Left lobe of liver (tissue), 2 donors: ENCODE measurements at regions not wholly inside any gene's neighbourhood (a gene's known extent, or its start where the extent isn't known, plus 50 kb on each side); places are given as distances from the start of the nearest gene placed in this dataset.
"Not testable (repeated sequence)": the region's sequence is repeated elsewhere in the genome, so short reads cannot be mapped to it uniquely, and the experiment has no call there.

Source experiments
- ATAC-seq: fragments of 200-7000 bp; cut with Tn5 transposase; one replicate; pipeline ENCODE4 v1.9.1; 2020; ENCODE audit warnings: mild to moderate bottlenecking, moderate library complexity
- DNase-seq: peaks from one replicate; pipeline ENCODE4 v3.0.0-alpha.2; 2020; ENCODE audit warnings: low spot score
- donor health status: DM: no; HTN: no; CAD: no; lungs with moderate emphysema.
- donor health status: DM: no; HTN: yes; CAD: no.

- ATAC-seq (no peak), DNase-seq (no peak)
Observed at GRCh38 chr9:108269371-108269770, 586.4 kb downstream of the ACTL7B start.

DNA sequence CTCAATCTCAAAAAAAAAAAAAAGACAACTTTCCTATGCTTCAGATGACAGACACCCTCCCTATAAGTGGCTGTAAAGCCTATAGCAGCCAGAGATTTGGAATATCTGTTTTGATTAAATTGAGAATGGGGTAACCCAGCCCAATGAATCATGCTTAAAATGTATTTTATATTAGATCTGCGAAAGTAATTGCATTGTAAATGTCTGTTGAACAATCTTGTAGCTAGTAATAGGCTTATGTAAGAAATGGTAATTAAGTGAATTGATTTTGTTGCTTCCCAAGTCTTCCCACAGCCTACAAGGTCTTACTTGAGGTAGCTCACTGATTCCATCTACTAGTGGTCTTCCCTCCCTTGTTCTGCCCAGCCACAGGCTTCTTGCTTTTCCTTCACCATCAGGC, 590.7 kb downstream of the ACTL7B start:
- ATAC-seq (no peak), DNase-seq (no peak)

DNA sequence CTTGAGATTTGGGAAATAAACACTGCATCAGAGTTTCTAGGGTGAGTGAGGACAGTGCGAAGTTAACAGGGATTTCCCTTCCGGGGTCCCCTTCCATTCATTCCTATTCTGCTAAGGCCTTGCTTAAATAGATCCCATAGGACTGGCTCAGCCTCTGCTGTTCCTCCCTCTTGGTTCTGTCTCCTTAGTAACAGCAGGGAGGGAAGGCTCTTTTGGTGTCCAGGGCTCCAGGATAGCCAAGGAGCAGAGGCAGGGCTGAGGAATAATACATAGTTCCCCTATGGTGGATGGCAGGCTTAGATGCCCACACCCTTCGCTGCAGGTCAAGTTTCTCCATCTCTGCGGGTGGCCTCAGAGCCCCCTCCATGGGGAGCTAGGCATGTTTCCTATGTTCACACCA, 591.7 kb downstream of the ACTL7B start:
- DNase-seq (no peak), ATAC-seq (no peak)

GRCh38 chr9:108262836-108263235, 593.0 kb downstream of the ACTL7B start:
- DNase-seq (no peak), ATAC-seq (no peak)

DNA sequence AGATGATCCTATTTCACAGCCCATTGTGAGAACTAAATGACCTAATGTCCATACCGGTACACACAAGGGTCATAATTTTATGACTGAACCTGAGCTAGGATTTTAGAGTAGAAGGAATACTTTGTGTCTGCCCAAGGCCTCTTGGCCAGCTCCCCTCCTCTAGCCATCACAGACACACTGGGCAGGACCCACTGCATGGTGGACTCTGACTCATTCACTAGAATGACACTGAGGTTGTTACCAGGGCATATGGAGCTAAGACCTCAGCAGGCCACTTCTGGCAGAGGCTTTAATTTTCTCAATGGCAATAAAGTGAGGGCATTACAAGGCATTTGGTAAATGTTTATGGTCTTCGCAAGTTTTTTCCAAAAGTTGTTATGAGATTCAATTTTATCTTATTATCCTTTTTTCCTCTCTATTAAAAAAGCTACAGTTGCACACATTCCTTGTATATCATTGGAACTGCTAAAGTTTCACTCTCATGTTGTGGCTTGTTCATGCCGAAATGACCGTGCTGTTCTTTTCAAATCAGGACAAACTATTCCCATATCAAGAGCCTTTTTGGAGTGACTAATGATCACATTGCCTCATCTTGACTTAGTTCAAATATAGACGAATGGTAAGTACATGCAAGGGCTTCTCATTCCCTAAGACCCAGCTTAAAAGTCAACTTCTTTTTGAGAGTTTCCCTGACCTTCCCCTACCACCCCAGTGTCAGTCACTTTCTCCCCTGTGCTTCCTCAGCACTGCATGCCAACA, 595.7 kb downstream of the ACTL7B start:
- DNase-seq (no peak), ATAC-seq (no peak)

GRCh38 chr9:108258640-108259039, 597.1 kb downstream of the ACTL7B start:
- no peak for ATAC-seq
- no peak for DNase-seq

DNA sequence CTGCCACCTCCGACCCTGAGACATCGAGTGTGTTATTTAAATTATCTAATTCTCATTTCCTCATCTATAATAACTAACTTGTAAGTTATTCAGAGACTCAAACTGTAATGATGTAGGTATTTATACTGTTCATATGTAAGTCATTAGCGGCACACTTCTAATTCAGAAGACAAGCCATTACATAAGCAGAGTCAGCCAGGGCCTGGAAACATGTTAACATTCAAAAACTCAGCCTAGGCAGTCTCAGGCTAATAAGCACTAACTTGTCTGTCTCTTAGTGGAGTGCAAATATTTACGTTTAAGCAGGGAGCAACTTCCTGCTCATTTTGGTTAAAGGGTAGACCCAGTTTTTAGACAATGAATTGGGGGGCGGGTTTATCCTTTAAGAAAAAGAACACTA, 598.4 kb downstream of the ACTL7B start:
- no peak for DNase-seq
- no peak for ATAC-seq

- DNase-seq (no peak), ATAC-seq (no peak)
Observed at GRCh38 chr9:108254236-108254635, 601.5 kb downstream of the ACTL7B start.

DNA sequence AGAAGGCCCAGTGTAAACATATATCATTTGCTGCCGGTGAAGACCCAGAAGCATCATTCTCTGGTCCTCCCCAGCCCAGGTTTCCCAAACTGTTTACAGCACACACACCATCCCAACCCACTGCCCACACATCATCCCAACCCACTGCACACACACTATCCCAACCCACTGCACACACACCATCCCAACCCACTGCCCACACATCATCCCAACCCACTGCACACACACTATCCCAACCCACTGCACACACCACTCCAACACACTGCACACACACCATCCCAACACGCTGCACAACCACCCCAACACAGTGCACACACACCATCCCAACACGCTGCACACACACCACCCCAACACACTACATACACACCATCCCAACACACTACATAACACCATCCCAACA, 608.4 kb downstream of the ACTL7B start:
- DNase-seq, ATAC-seq: not testable (repeated sequence)

DNA sequence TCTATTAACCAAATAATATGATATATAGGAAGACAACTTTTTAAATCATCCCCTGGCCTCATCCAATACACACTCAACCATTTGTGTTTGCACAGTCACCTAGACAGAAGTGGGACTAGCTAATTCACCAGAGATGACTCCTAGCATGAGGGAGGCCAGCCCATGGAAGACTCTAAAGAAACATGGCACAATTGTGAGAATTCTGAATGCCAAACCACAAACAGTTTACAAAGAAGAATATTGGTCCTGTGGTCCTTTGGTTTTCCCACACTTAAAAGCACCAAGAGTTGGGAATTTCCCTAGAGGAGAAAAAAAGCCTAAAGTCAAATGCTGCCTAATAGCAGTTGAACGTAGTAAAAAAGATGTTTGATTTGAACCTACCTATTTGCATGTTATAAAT, 609.9 kb downstream of the ACTL7B start:
- ATAC-seq = no peak

GRCh38 chr9:108245331-108245730, 610.5 kb downstream of the ACTL7B start:
- no peak for ATAC-seq

More for the DNA sequence above, 609.9 kb downstream of the ACTL7B start:
- DNase-seq = no peak

DNA sequence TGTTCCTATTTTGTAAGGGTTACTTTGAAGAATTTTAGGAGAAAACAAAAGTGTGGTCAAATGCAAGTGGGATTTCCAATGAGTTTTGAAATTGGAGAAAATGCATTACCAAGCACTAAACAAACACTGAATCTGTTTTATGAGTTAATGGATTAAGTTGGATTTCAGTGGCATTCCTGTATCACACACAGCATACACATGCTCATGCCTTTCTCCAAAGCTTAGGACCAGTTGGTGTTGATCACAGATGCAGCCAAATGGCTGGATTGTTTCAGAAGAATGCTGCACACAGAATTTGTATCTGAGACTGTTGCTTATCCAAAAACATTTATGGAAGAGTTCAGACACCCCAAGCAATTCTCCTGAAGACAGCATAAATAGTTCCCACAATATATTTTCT, 611.1 kb downstream of the ACTL7B start:
- ATAC-seq (no peak), DNase-seq (no peak)

More at GRCh38 chr9:108245331-108245730, 610.5 kb downstream of the ACTL7B start:
- no peak for DNase-seq

- DNase-seq = no peak
- no peak for ATAC-seq
Observed at GRCh38 chr9:108241384-108242073, 614.3 kb downstream of the ACTL7B start.

- no peak for ATAC-seq
- DNase-seq = no peak
Observed at GRCh38 chr9:108239696-108240321, 616.0 kb downstream of the ACTL7B start.

DNA sequence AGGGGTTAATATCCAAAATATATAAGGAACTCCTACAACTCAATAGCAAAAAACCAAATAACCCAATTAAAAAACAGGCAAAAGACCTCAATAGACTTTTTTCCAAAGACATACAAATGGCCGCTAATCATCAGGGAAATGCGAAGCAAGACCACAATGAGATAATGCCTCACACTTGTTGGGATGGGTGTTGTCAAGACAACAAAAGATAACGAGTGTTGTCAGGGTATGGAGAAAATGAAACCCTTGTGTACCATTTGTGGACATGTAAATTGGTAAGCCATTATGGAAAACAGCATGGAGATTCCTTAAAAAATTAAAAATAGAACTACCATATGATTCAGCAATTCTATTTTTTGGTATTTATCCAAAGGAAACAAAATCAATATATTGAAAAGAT, 620.2 kb downstream of the ACTL7B start:
- DNase-seq (no peak), ATAC-seq (no peak)

DNA sequence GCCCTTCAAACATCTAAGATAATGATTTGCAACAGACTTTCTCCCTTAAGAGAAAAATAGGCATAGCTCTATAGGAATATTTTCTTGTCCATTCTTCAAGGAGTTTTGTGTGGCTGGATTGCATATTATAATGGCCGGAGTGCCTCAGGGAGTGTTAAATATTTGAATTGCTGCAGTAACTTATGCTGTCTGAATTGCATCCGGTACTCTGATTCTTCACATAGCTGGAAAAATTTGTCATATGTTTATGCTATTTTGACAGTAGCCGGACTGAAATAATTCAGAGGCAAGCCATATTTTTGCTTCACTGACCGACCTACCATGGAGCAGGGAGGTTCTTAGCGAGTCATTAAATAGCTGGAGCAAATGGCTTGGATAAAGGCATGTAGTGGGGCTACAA, 621.0 kb downstream of the ACTL7B start:
- DNase-seq = no peak
- ATAC-seq = no peak

- ATAC-seq = no peak
- DNase-seq = no peak
Observed at GRCh38 chr9:108225149-108225800, 630.5 kb downstream of the ACTL7B start.

GRCh38 chr9:108224716-108225115, 631.1 kb downstream of the ACTL7B start:
- ATAC-seq (no peak), DNase-seq (no peak)

- no peak for DNase-seq
Observed at GRCh38 chr9:108219664-108220063, 636.1 kb downstream of the ACTL7B start.

DNA sequence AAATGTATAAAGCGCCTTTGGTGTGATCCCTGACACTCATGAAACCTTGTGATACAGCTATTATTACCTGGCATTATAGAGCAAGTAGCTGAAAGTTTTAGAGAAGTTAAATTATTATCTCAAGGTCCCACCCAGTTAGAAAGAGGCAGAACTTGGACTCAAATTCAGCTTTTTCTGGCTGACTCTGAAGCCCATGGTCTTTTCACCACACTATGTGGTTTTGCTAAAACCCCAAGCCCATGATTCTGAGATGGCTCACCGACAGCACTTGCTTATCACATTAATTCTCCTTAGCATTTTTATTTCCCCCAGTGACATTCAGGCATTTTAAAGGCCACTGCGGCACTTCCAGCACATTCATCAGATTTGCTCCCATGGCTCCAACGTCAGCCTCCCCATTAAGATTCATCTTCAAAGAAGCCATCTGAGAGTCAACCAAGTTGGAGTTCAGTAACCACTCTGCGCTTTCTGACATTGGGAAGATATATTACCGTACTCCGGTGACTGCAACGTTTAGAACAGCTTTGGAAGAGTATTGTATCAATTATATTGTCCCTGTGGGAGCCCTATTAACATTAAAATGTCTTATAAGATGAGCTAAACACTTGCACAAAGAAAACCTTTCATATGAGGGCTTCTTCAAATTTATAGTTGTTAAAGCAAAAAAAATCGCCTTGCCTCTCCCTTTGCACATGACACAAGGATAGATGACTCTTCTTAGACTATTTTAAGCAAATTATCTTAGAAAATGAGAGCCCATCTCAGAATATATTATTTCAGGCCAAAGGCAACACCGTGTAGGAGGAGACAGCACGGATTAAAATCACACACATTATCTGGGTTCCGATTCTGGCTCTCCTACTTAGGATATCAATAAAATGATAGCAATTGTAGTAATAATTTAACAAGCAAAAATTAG, 638.1 kb downstream of the ACTL7B start:
- ATAC-seq (no peak), DNase-seq (no peak)

More at GRCh38 chr9:108219664-108220063, 636.1 kb downstream of the ACTL7B start:
- no peak for ATAC-seq
